Right lobe of liver (tissue), 4 donors: ENCODE measurements at regions not wholly inside any gene's neighbourhood (a gene's known extent, or its start where the extent isn't known, plus 50 kb on each side); places are given as distances from the start of the nearest gene placed in this dataset.

Experiments
- CTCF ChIP-seq, 4 donors: fragments of 200-600 bp in 3 of 4; fragments of 450-650 bp in 1 of 4; IDR thresholded peaks; one replicate each; pipeline versions ENCODE4 v1.5.1 to v1.8.0; 2016 to 2022; ENCODE audit warnings: antibody characterized with exemption in 4 of 4, mild to moderate bottlenecking in 2 of 4
- POLR2A ChIP-seq: fragments of 450-650 bp; IDR thresholded peaks from one replicate; pipeline ENCODE4 v1.6.1; 2017; ENCODE audit warnings: antibody characterized with exemption, mild to moderate bottlenecking
- donor health status: DM: no; HTN: no; CAD: no.
- donor health status: DM: no; HTN: no; CAD: no.
- donor health status: DM: no; HTN: yes; CAD: no.

GRCh38 chr4:53704329-53704728 lies 113.0 kb upstream of the LNX1 start:
- no peak for TF ChIP-seq CTCF (IDR thresholded peaks at IDR 0.05)
- TF ChIP-seq POLR2A: no peak
